H9 (cell line): ENCODE measurements at regions not wholly inside any gene's neighbourhood (a gene's known extent, or its start where the extent isn't known, plus 50 kb on each side); places are given as distances from the start of the nearest gene placed in this dataset.
"Not testable (repeated sequence)": the region's sequence is repeated elsewhere in the genome, so short reads cannot be mapped to it uniquely, and the experiment has no call there.

Experiments used
- DNase-seq: peaks from one replicate; pipeline ENCODE4 v3.0.0-alpha.2; 2017
- H2AFZ ChIP-seq: one replicate; pipeline ENCODE4 v1.6.1; 2013; ENCODE audit warnings: mild to moderate bottlenecking, low read length, control low read depth, moderate library complexity
- H2AK5ac ChIP-seq: 2 replicates; pipeline ENCODE4 v1.6.1; 2013; ENCODE audit warnings: low read length, control low read depth, mixed read lengths; ENCODE audit not compliant: insufficient read length
- H2BK120ac ChIP-seq: one replicate; pipeline ENCODE4 v1.6.1; 2013; ENCODE audit warnings: low read depth, mild to moderate bottlenecking, low read length, control low read depth, inconsistent platforms; ENCODE audit not compliant: poor library complexity, severe bottlenecking
- H2BK12ac ChIP-seq: 2 replicates; pipeline ENCODE4 v1.6.1; 2013; ENCODE audit warnings: low read length, control low read depth, mixed read lengths, low read depth; ENCODE audit not compliant: insufficient read length
- H2BK15ac ChIP-seq: 2 replicates; pipeline ENCODE4 v1.6.1; 2013; ENCODE audit warnings: low read depth, low read length, control low read depth
- H2BK20ac ChIP-seq: one replicate; pipeline ENCODE4 v1.6.1; 2013; ENCODE audit warnings: low read depth, mild to moderate bottlenecking, low read length, control low read depth, inconsistent platforms; ENCODE audit not compliant: poor library complexity, severe bottlenecking
- H2BK5ac ChIP-seq: 2 replicates; pipeline ENCODE4 v1.6.1; 2013; ENCODE audit warnings: low read length, control low read depth, mixed read lengths; ENCODE audit not compliant: insufficient read length
- H3K14ac ChIP-seq: 2 replicates; pipeline ENCODE4 v1.6.1; 2013; ENCODE audit warnings: low read length, control low read depth; ENCODE audit not compliant: insufficient read depth
- H3K18ac ChIP-seq: 2 replicates; pipeline ENCODE4 v1.6.1; 2013; ENCODE audit warnings: low read depth, mild to moderate bottlenecking, mixed read lengths, low read length, control low read depth; ENCODE audit not compliant: insufficient read length
- H3K23ac ChIP-seq: 2 replicates; pipeline ENCODE4 v1.6.1; 2013; ENCODE audit warnings: low read length, control low read depth, mixed read lengths, low read depth; ENCODE audit not compliant: insufficient read length
- H3K23me2 ChIP-seq: 2 replicates; pipeline ENCODE4 v1.6.1; 2013; ENCODE audit warnings: low read depth, mild to moderate bottlenecking, mixed read lengths, low read length, control low read depth; ENCODE audit not compliant: insufficient read length, poor library complexity, severe bottlenecking
- H3K27ac ChIP-seq: 2 replicates; pipeline ENCODE4 v1.5.1; 2013; ENCODE audit warnings: low read length, control low read depth, mixed read lengths, low read depth; ENCODE audit not compliant: insufficient read length
- H3K27me3 ChIP-seq: 2 replicates; pipeline ENCODE4 v1.6.1; 2013; ENCODE audit warnings: low read length, control low read depth, inconsistent platforms; ENCODE audit not compliant: insufficient read depth
- H3K4ac ChIP-seq: 2 replicates; pipeline ENCODE4 v1.6.1; 2013; ENCODE audit warnings: low read depth, mild to moderate bottlenecking, control low read depth, inconsistent platforms, low read length, moderate library complexity
- H3K4me1 ChIP-seq: 2 replicates; pipeline ENCODE4 v1.6.1; 2013; ENCODE audit warnings: low read length, control low read depth, inconsistent platforms; ENCODE audit not compliant: insufficient read depth
- H3K4me2 ChIP-seq: 2 replicates; pipeline ENCODE4 v1.6.1; 2013; ENCODE audit warnings: low read length, control low read depth, mixed read lengths; ENCODE audit not compliant: insufficient read length, insufficient read depth
- H3K56ac ChIP-seq: 2 replicates; pipeline ENCODE4 v1.6.1; 2013; ENCODE audit warnings: low read depth, mild to moderate bottlenecking, mixed read lengths, low read length, control low read depth; ENCODE audit not compliant: insufficient read length
- H3K79me1 ChIP-seq: 2 replicates; pipeline ENCODE4 v1.6.1; 2013; ENCODE audit warnings: low read depth, mild to moderate bottlenecking, moderate library complexity, low read length, control low read depth, inconsistent platforms; ENCODE audit not compliant: insufficient read depth, poor library complexity, severe bottlenecking
- H3K79me2 ChIP-seq: 2 replicates; pipeline ENCODE4 v1.6.1; 2013; ENCODE audit warnings: low read length, control low read depth, inconsistent platforms; ENCODE audit not compliant: insufficient read depth
- H3K9ac ChIP-seq: 2 replicates; pipeline ENCODE4 v1.6.1; 2013; ENCODE audit warnings: low read length, control low read depth, mixed read lengths; ENCODE audit not compliant: insufficient read length; ENCODE audit errors: extremely low read depth
- H3K9me3 ChIP-seq: one replicate; pipeline ENCODE4 v1.6.1; 2013; ENCODE audit warnings: low read depth, low read length, inconsistent platforms; ENCODE audit not compliant: control insufficient read depth
- H3T11ph ChIP-seq: one replicate; pipeline ENCODE4 v1.6.1; 2013; ENCODE audit warnings: mild to moderate bottlenecking, low read length, control low read depth, inconsistent platforms
- H4K20me1 ChIP-seq: one replicate; pipeline ENCODE4 v1.6.1; 2013; ENCODE audit not compliant: control insufficient read depth, insufficient read length, insufficient read depth
- H4K5ac ChIP-seq: 2 replicates; pipeline ENCODE4 v1.6.1; 2013; ENCODE audit warnings: low read depth, mild to moderate bottlenecking, mixed read lengths, low read length, control low read depth; ENCODE audit not compliant: insufficient read length
- H4K8ac ChIP-seq: replicated peaks from 2 replicates; pipeline ENCODE4 v1.6.1; 2013; ENCODE audit warnings: low read length, control low read depth, mixed read lengths, low read depth; ENCODE audit not compliant: insufficient read length
- H4K91ac ChIP-seq: 2 replicates; pipeline ENCODE4 v1.6.1; 2013; ENCODE audit warnings: low read depth, mild to moderate bottlenecking, moderate library complexity, mixed read lengths, low read length, control low read depth; ENCODE audit not compliant: insufficient read length
- H3K27ac Mint-ChIP-seq, 3 experiments: 2 replicates in 2 of 3; 3 replicates in 1 of 3; pipeline ENCODE4 v1.8.0; 2020 to 2021; ENCODE audit warnings: mixed read lengths in 3 of 3, mild to moderate bottlenecking in 1 of 3, moderate library complexity in 1 of 3
- H3K27me3 Mint-ChIP-seq: 2 replicates; pipeline ENCODE4 v1.8.0; 2021; ENCODE audit warnings: low read depth, mild to moderate bottlenecking, moderate library complexity, mixed read lengths
- H3K36me3 Mint-ChIP-seq, 3 experiments: 2 replicates in 2 of 3; 3 replicates in 1 of 3; pipeline ENCODE4 v1.8.0; 2020 to 2021; ENCODE audit warnings: low read depth in 3 of 3, mixed read lengths in 3 of 3; ENCODE audit not compliant: insufficient read depth in 1 of 3
- H3K4me1 Mint-ChIP-seq, 2 experiments: 2 replicates each; pipeline ENCODE4 v1.8.0; 2020; ENCODE audit warnings: mixed read lengths in 2 of 2
- H3K4me3 Mint-ChIP-seq, 2 experiments: 2 replicates in 1 of 2; 3 replicates in 1 of 2; pipeline ENCODE4 v1.8.0; 2020 to 2021; ENCODE audit warnings: mild to moderate bottlenecking in 2 of 2, mixed read lengths in 2 of 2, moderate library complexity in 1 of 2
- H3K9me3 Mint-ChIP-seq, 2 experiments: 2 replicates in 1 of 2; 3 replicates in 1 of 2; pipeline ENCODE4 v1.8.0; 2020; ENCODE audit warnings: mild to moderate bottlenecking in 2 of 2, mixed read lengths in 2 of 2, moderate library complexity in 1 of 2
- WGBS: extraction: QIAGEN DNeasy Blood & Tissue Kit; methylation state at CpG from one replicate; pipeline ENCODE4 v1.1.7; 2013; ENCODE audit warnings: missing lambda C conversion rate, low lambda C conversion rate, mixed read lengths; ENCODE audit not compliant: insufficient read length; ENCODE audit errors: extremely low coverage; 5-methylcytosine and 5-hydroxymethylcytosine counted together

DNA sequence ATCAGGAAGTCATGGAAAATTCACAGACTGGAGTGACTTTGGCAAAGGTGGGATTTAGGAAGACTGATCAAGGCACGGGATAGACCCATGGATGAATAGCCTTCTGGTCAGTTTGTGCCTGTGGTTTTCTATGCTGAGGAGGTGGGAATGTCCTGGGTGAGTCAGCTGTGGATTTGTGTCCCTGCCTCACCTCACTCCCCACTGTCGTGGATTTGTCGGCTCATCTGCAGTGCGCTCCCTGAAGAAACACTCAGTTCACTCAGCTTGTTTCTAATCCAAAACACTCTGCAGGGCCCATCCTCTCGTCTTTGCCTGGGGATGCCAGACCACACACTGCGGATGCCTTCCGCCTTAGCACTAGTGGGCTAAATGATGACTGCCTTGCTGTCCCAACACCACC lies 50.2 kb upstream of the TP53BP2 start:
- not testable (repeated sequence) for H3K23me2 ChIP-seq, H3K14ac ChIP-seq, H3K4ac ChIP-seq, H3K79me2 ChIP-seq, H3K23ac ChIP-seq, H3K4me3 Mint-ChIP-seq, H2BK12ac ChIP-seq, H2BK15ac ChIP-seq, H4K5ac ChIP-seq, H2AK5ac ChIP-seq, H2BK20ac ChIP-seq, H4K91ac ChIP-seq, H3K79me1 ChIP-seq, H3K9me3 Mint-ChIP-seq, H3K18ac ChIP-seq, H2AFZ ChIP-seq, H3K27ac Mint-ChIP-seq, DNase-seq, H3K4me2 ChIP-seq, H2BK5ac ChIP-seq, H4K20me1 ChIP-seq, H3K27me3 ChIP-seq, H4K8ac ChIP-seq, H3T11ph ChIP-seq, H3K56ac ChIP-seq, H2BK120ac ChIP-seq, H3K36me3 Mint-ChIP-seq, H3K9me3 ChIP-seq, H3K4me1 Mint-ChIP-seq, H3K9ac ChIP-seq, H3K27ac ChIP-seq, H3K4me1 ChIP-seq, H3K27me3 Mint-ChIP-seq
- no CpG with 5 or more reads among the region's 7 CpGs for WGBS
